Stimulated activated naive CD8-positive, alpha-beta T cell treated with anti-CD3 and anti-CD28 coated beads, Interleukin-15, Interleukin-2, amounts not matched to agents 100 ng/mL and 50 ng/mL, for 24 hours (primary cell): ENCODE measurements at regions not wholly inside any gene's neighbourhood (a gene's known extent, or its start where the extent isn't known, plus 50 kb on each side); places are given as distances from the start of the nearest gene placed in this dataset.
"Not testable (repeated sequence)": the region's sequence is repeated elsewhere in the genome, so short reads cannot be mapped to it uniquely, and the experiment has no call there.

Source experiments
- H3K27ac Mint-ChIP-seq: one replicate; pipeline ENCODE4 v1.8.0; 2021; ENCODE audit warnings: mild to moderate bottlenecking, mixed read lengths
- H3K27me3 Mint-ChIP-seq: one replicate; pipeline ENCODE4 v1.8.0; 2021; ENCODE audit warnings: mixed read lengths
- H3K36me3 Mint-ChIP-seq: one replicate; pipeline ENCODE4 v1.8.0; 2021; ENCODE audit warnings: low read depth, mixed read lengths
- H3K4me1 Mint-ChIP-seq: one replicate; pipeline ENCODE4 v1.8.0; 2021; ENCODE audit warnings: low read depth, mixed read lengths
- H3K4me3 Mint-ChIP-seq: one replicate; pipeline ENCODE4 v1.8.0; 2021; ENCODE audit warnings: mild to moderate bottlenecking, mixed read lengths
- H3K9me3 Mint-ChIP-seq: one replicate; pipeline ENCODE4 v1.8.0; 2021; ENCODE audit warnings: mixed read lengths

- no peaks in the 10 kb centered on the region for H3K9me3 Mint-ChIP-seq
- no peak overlapping the region for H3K27ac Mint-ChIP-seq
- H3K27me3 Mint-ChIP-seq = peaks cover 11% of the 10 kb centered on the region
- no peak overlapping the region for H3K4me3 Mint-ChIP-seq
- no peaks in the 10 kb centered on the region for H3K4me1 Mint-ChIP-seq
- H3K36me3 Mint-ChIP-seq = no peaks in the 10 kb centered on the region
Measured at GRCh38 chr3:150273396-150273795, 134.7 kb upstream of the TSC22D2 start.

- Mint-ChIP-seq H3K27ac (no peak overlapping the region), H3K36me3 (no peaks in the 10 kb centered on the region), H3K27me3 (no peaks in the 10 kb centered on the region), H3K9me3 (no peaks in the 10 kb centered on the region), H3K4me1 (no peaks in the 10 kb centered on the region), H3K4me3 (no peak overlapping the region)
Measured at GRCh38 chr3:150271591-150271960, 136.5 kb upstream of the TSC22D2 start.

DNA sequence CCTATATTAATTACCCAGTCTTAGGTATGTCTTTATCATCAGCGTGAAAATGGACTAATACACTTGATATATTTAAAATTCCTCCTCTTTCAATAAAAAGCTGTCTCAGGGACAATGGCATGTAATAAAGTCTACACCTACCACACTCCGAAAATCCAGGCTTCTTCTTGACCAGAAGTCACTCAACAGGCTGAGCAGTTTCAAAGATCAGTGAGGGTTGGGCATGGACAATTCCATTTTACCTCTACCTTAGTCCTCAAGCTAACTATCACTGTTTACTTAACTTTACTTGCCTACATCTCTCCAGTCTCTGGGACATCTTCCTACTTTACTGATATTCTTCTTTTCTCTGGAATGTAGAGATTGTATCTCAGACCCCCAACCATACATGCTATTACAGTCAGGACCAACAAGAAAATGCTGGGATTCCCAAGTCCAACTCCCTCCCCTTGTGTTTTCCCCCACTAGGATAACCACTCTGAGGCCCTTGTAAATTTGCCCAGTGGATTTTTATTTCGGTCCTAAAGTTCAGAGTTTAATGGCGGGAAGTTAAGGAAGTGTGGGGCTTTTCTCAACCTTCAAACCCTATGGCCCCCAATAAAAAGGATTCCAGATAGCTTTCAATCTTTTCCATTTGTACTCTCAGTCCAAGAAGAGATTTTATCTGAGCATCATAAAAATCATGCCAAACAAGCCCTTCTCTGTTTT is 137.1 kb upstream of the TSC22D2 start:
- Mint-ChIP-seq H3K36me3 (no peaks in the 10 kb centered on the region), H3K9me3 (no peaks in the 10 kb centered on the region), H3K4me1 (no peaks in the 10 kb centered on the region), H3K4me3 (no peak overlapping the region), H3K27me3 (no peaks in the 10 kb centered on the region), H3K27ac (no peak overlapping the region)

- not testable (repeated sequence) for H3K27ac Mint-ChIP-seq, H3K4me1 Mint-ChIP-seq, H3K27me3 Mint-ChIP-seq, H3K36me3 Mint-ChIP-seq, H3K9me3 Mint-ChIP-seq, H3K4me3 Mint-ChIP-seq
Measured at GRCh38 chr3:150270444-150270843, 137.7 kb upstream of the TSC22D2 start.

DNA sequence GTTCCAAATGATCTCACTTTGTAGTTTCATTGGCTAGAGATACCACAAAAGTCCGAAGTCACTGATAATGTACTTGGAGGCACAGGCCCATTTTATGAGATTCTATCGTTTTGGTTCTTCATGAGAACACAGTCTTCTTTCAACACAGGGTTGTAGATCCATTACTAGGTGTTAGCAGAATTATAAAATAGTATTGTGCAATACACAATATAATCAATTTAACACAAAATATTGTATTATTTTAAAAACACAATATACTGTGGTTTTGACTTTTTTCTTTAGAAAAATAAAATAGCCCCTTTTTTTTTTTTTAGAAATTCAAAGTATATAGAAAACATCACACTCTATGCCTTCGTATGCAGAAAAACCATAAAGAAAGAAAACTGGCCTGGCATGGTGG is 138.6 kb upstream of the TSC22D2 start:
- peaks cover 9% of the 10 kb centered on the region for H3K27me3 Mint-ChIP-seq
- H3K9me3 Mint-ChIP-seq = no peaks in the 10 kb centered on the region
- H3K36me3 Mint-ChIP-seq = no peaks in the 10 kb centered on the region
- no peak overlapping the region for H3K27ac Mint-ChIP-seq
- no peak overlapping the region for H3K4me3 Mint-ChIP-seq
- H3K4me1 Mint-ChIP-seq = no peaks in the 10 kb centered on the region

- H3K4me3 Mint-ChIP-seq = no peak overlapping the region
- peaks cover 17% of the 10 kb centered on the region for H3K27me3 Mint-ChIP-seq
- no peak overlapping the region for H3K27ac Mint-ChIP-seq
- no peaks in the 10 kb centered on the region for H3K36me3 Mint-ChIP-seq
- no peaks in the 10 kb centered on the region for H3K4me1 Mint-ChIP-seq
- H3K9me3 Mint-ChIP-seq = no peaks in the 10 kb centered on the region
Measured at GRCh38 chr3:150268426-150269391, 139.4 kb upstream of the TSC22D2 start.

GRCh38 chr3:150267288-150267687 is 140.8 kb upstream of the TSC22D2 start:
- no peaks in the 10 kb centered on the region for H3K36me3 Mint-ChIP-seq
- no peak overlapping the region for H3K4me3 Mint-ChIP-seq
- no peaks in the 10 kb centered on the region for H3K9me3 Mint-ChIP-seq
- peaks cover 19% of the 10 kb centered on the region for H3K27me3 Mint-ChIP-seq
- H3K27ac Mint-ChIP-seq = no peak overlapping the region
- no peaks in the 10 kb centered on the region for H3K4me1 Mint-ChIP-seq

DNA sequence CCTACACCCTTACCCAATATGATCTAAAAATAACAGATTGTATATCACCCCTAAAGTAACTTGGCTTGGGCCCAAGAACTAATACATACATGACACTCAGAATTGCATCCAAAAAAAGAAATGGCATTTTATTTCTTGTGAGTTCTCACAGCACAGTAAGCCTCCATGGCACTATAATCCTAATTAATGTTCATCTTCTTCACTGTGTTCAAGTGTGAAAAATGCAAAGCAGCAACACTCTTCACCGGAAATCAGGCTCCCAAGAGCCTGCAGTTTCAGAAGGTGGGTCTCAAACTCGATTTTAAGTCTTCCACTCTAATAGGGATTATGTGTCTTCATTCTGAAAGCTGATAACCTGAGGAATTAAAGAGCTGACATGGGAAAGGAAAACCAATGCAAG is 142.8 kb upstream of the TSC22D2 start:
- Mint-ChIP-seq H3K27ac (no peak overlapping the region), H3K4me3 (no peak overlapping the region)

GRCh38 chr3:150264561-150265279 is 143.4 kb upstream of the TSC22D2 start:
- H3K4me3 Mint-ChIP-seq = no peak overlapping the region
- H3K36me3 Mint-ChIP-seq = no peaks in the 10 kb centered on the region
- no peaks in the 10 kb centered on the region for H3K9me3 Mint-ChIP-seq
- no peaks in the 10 kb centered on the region for H3K4me1 Mint-ChIP-seq
- no peak overlapping the region for H3K27ac Mint-ChIP-seq
- H3K27me3 Mint-ChIP-seq = peaks cover 19% of the 10 kb centered on the region

More for the DNA sequence above, 142.8 kb upstream of the TSC22D2 start:
- Mint-ChIP-seq H3K4me1 (no peaks in the 10 kb centered on the region), H3K36me3 (no peaks in the 10 kb centered on the region), H3K27me3 (peaks cover 19% of the 10 kb centered on the region), H3K9me3 (no peaks in the 10 kb centered on the region)

- Mint-ChIP-seq H3K27me3 (peaks cover 19% of the 10 kb centered on the region), H3K4me1 (no peaks in the 10 kb centered on the region), H3K9me3 (no peaks in the 10 kb centered on the region)
Measured at GRCh38 chr3:150261958-150262357, 146.1 kb upstream of the TSC22D2 start.

DNA sequence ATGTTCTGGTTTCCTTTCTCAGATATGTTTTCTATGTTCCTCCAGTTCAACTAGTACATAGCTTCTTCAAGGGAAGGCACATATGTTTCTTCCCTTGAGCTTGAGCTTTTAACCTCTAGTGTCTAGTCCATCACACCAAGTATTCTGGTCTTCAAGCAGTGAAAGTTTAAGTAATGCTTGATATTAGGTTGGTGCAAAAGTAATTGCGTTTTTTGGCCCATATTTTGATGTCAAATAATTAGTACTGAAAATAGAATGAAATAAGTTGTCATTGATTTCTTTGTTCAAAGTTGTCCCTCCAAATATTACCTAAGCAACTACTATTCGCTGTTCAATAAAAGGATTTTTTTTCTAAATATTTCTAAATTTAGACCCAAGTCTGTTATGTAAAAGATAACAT is 146.7 kb upstream of the TSC22D2 start:
- no peak overlapping the region for H3K4me3 Mint-ChIP-seq
- H3K9me3 Mint-ChIP-seq = no peaks in the 10 kb centered on the region
- peaks cover 22% of the 10 kb centered on the region for H3K27me3 Mint-ChIP-seq
- H3K36me3 Mint-ChIP-seq = no peaks in the 10 kb centered on the region
- no peaks in the 10 kb centered on the region for H3K4me1 Mint-ChIP-seq
- no peak overlapping the region for H3K27ac Mint-ChIP-seq

More at GRCh38 chr3:150261958-150262357, 146.1 kb upstream of the TSC22D2 start:
- Mint-ChIP-seq H3K27ac (no peak overlapping the region), H3K4me3 (no peak overlapping the region), H3K36me3 (no peaks in the 10 kb centered on the region)

- Mint-ChIP-seq H3K36me3 (no peaks in the 10 kb centered on the region), H3K9me3 (no peaks in the 10 kb centered on the region), H3K27me3 (peaks cover 19% of the 10 kb centered on the region), H3K4me1 (no peaks in the 10 kb centered on the region), H3K4me3 (no peak overlapping the region), H3K27ac (no peak overlapping the region)
Measured at GRCh38 chr3:150260398-150260710, 147.7 kb upstream of the TSC22D2 start.

DNA sequence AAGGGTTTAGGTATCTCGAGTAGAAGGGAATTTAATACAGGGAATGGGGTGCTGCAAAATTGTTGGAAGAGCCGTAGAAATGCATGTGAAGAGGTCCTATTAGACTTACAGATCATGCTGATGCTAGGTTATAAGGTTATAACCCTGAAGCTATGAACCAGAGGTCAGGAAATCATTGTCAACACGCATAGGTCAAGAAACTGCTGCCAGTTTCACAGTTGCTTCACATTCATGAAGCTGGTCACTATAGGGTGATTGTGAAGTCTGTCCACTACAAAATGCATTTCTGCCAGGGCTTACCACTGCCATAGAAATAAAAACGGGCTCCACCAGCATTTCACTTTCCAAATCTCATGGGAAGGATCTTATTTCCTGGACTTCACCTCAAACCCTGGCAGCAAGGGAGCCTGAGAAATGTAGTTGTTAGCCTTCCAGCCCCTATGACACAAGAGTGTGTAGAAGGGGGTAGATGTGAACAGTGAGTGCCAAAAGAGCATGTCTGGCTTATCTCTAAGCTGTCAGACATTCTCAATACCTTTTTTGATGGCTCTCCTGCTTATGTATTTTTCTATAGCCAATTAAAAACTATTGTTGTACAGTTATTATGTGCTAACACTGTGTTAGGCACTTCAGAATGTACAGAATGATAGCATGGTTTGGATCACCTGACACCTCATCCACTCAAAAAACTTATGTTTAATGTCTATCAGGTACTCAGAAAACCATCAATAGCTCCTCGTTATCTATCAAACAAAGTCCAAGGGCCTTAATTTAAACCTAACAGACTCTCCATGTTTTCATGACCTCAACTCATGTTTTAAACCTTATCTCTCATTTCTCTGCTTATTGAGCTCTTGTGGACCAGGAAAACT is 148.3 kb upstream of the TSC22D2 start:
- Mint-ChIP-seq H3K36me3 (no peaks in the 10 kb centered on the region), H3K27me3 (peaks cover 13% of the 10 kb centered on the region), H3K9me3 (no peaks in the 10 kb centered on the region), H3K4me3 (no peak overlapping the region), H3K4me1 (no peaks in the 10 kb centered on the region), H3K27ac (no peak overlapping the region)

- H3K36me3 Mint-ChIP-seq = no peaks in the 10 kb centered on the region
- peaks cover 10% of the 10 kb centered on the region for H3K27me3 Mint-ChIP-seq
- no peak overlapping the region for H3K27ac Mint-ChIP-seq
- no peak overlapping the region for H3K4me3 Mint-ChIP-seq
- no peaks in the 10 kb centered on the region for H3K9me3 Mint-ChIP-seq
- H3K4me1 Mint-ChIP-seq = no peaks in the 10 kb centered on the region
Measured at GRCh38 chr3:150256782-150257181, 151.3 kb upstream of the TSC22D2 start.
